ENCODE measurements at regions not wholly inside any gene's neighbourhood (a gene's known extent, or its start where the extent isn't known, plus 50 kb on each side); places are given as distances from the start of the nearest gene placed in this dataset.

- no peak for TF ChIP-seq TCF7L2 (IDR thresholded peaks at IDR 0.05; ENCODE audit: low read depth, low read length)
- TF ChIP-seq SIN3A (IDR thresholded peaks at IDR 0.05; ENCODE audit: borderline replicate concordance, insufficient read depth, low read depth, low read length): no peak
- no peak for TF ChIP-seq REST (IDR thresholded peaks at IDR 0.05; ENCODE audit: insufficient read depth in 1 of 2, low read depth in 2 of 2, low read length in 1 of 2)
- no peak for TF ChIP-seq POLR2AphosphoS5 (IDR thresholded peaks at IDR 0.05; ENCODE audit: low read depth, low read length)
- no peak for TF ChIP-seq CTCF (IDR thresholded peaks at IDR 0.05)
- no peak overlapping the region for H3K27ac ChIP-seq (ENCODE audit: low read length)
- no peaks in the 10 kb centered on the region for H3K4me1 ChIP-seq (ENCODE audit: control insufficient read depth, insufficient read depth, low read length)
- in situ Hi-C loops (cut with HindIII; ENCODE audit: low pct_unique_long_range_greater_than_20kb, low sequenced_read_pairs): no loop called here
- ChIA-PET CTCF (no interaction called here), POLR2A (no interaction called here)
- ATAC-seq (no peak), DNase-seq (ENCODE audit: low read depth, low spot score) (no peak)
- no TSS peak for BruUV-seq (replicated peaks)
- no peaks in the 10 kb centered on the region for H3K27me3 ChIP-seq (ENCODE audit: control insufficient read depth, insufficient read depth, low read length)
- no peak overlapping the region for H3K4me3 ChIP-seq (ENCODE audit: low read depth in 2 of 2, low read length in 2 of 2)
- intact Hi-C loops (cut with micrococcal nuclease; ENCODE audit: unreplicated experiment): no loop called here
- no peaks in the 10 kb centered on the region for H3K9me3 ChIP-seq (ENCODE audit: control insufficient read depth, insufficient read depth, low read depth, low read length)
- H3K36me3 ChIP-seq (ENCODE audit: control insufficient read depth, insufficient read depth, low read length): no peaks in the 10 kb centered on the region
These were observed 53.5 kb upstream of the SOX21 start for GRCh38 chr13:94765814-94766213.

- H3K27ac ChIP-seq (ENCODE audit: low read length): no peak overlapping the region
- TF ChIP-seq SIN3A (IDR thresholded peaks at IDR 0.05; ENCODE audit: borderline replicate concordance, insufficient read depth, low read depth, low read length): no peak
- no peak for TF ChIP-seq CTCF (IDR thresholded peaks at IDR 0.05)
- TF ChIP-seq TCF7L2 (IDR thresholded peaks at IDR 0.05; ENCODE audit: low read depth, low read length): no peak
- no peak for TF ChIP-seq POLR2AphosphoS5 (IDR thresholded peaks at IDR 0.05; ENCODE audit: low read depth, low read length)
- TF ChIP-seq REST (IDR thresholded peaks at IDR 0.05; ENCODE audit: insufficient read depth in 1 of 2, low read depth in 2 of 2, low read length in 1 of 2): no peak
- BruUV-seq (replicated peaks): no TSS peak
- intact Hi-C loops (cut with micrococcal nuclease; ENCODE audit: unreplicated experiment) (no loop called here), in situ Hi-C loops (cut with HindIII; ENCODE audit: low pct_unique_long_range_greater_than_20kb, low sequenced_read_pairs) (no loop called here)
- ATAC-seq (no peak), DNase-seq (ENCODE audit: low read depth, low spot score) (no peak)
- no peaks in the 10 kb centered on the region for H3K36me3 ChIP-seq (ENCODE audit: control insufficient read depth, insufficient read depth, low read length)
- no peaks in the 10 kb centered on the region for H3K9me3 ChIP-seq (ENCODE audit: control insufficient read depth, insufficient read depth, low read depth, low read length)
- CTCF ChIA-PET: no interaction called here
- H3K4me3 ChIP-seq (ENCODE audit: low read depth in 2 of 2, low read length in 2 of 2): no peak overlapping the region
- H3K27me3 ChIP-seq (ENCODE audit: control insufficient read depth, insufficient read depth, low read length): no peaks in the 10 kb centered on the region
- H3K4me1 ChIP-seq (ENCODE audit: control insufficient read depth, insufficient read depth, low read length): no peaks in the 10 kb centered on the region
- POLR2A ChIA-PET: no interaction called here
These were observed 52.4 kb upstream of the SOX21 start for GRCh38 chr13:94764576-94765321.

All from Panc1 (cell line).